IPS-18a (cell line): ENCODE measurements at regions not wholly inside any gene's neighbourhood (a gene's known extent, or its start where the extent isn't known, plus 50 kb on each side); places are given as distances from the start of the nearest gene placed in this dataset.

Experiments used
- H3K27ac ChIP-seq: one replicate; pipeline ENCODE4 v1.5.1; 2013; ENCODE audit warnings: low read length
- H3K27me3 ChIP-seq: one replicate; pipeline ENCODE4 v1.6.1; 2013; ENCODE audit warnings: mild to moderate bottlenecking, low read length; ENCODE audit not compliant: control insufficient read depth, insufficient read depth
- H3K36me3 ChIP-seq: one replicate; pipeline ENCODE4 v1.6.1; 2013; ENCODE audit warnings: low read depth, low read length; ENCODE audit not compliant: control insufficient read depth
- H3K4me1 ChIP-seq: one replicate; pipeline ENCODE4 v1.6.1; 2013; ENCODE audit warnings: low read depth, low read length; ENCODE audit not compliant: control insufficient read depth
- H3K4me3 ChIP-seq: one replicate; pipeline ENCODE4 v1.5.1; 2013; ENCODE audit warnings: low read length
- H3K9ac ChIP-seq: one replicate; pipeline ENCODE4 v1.6.1; 2013; ENCODE audit warnings: mild to moderate bottlenecking, low read length, moderate library complexity
- H3K9me3 ChIP-seq: one replicate; pipeline ENCODE4 v1.6.1; 2013; ENCODE audit warnings: low read depth, low read length; ENCODE audit not compliant: control insufficient read depth

- Histone ChIP-seq H3K4me3 (no peak overlapping the region), H3K9me3 (no peaks in the 10 kb centered on the region), H3K27ac (no peak overlapping the region), H3K27me3 (no peaks in the 10 kb centered on the region), H3K4me1 (no peaks in the 10 kb centered on the region), H3K9ac (no peak overlapping the region), H3K36me3 (no peaks in the 10 kb centered on the region)
Measured at GRCh38 chr12:46508651-46509050, 136.1 kb upstream of the SLC38A2 start.

- no peak overlapping the region for H3K9ac ChIP-seq
- no peaks in the 10 kb centered on the region for H3K27me3 ChIP-seq
- no peaks in the 10 kb centered on the region for H3K9me3 ChIP-seq
- no peaks in the 10 kb centered on the region for H3K4me1 ChIP-seq
- H3K4me3 ChIP-seq: no peak overlapping the region
- no peak overlapping the region for H3K27ac ChIP-seq
- H3K36me3 ChIP-seq: no peaks in the 10 kb centered on the region
Measured at GRCh38 chr12:46507766-46508165, 135.2 kb upstream of the SLC38A2 start.

GRCh38 chr12:46506961-46507360 lies 134.4 kb upstream of the SLC38A2 start:
- H3K27me3 ChIP-seq: no peaks in the 10 kb centered on the region
- H3K4me1 ChIP-seq: no peaks in the 10 kb centered on the region
- H3K4me3 ChIP-seq: no peak overlapping the region
- no peak overlapping the region for H3K27ac ChIP-seq
- H3K9me3 ChIP-seq: no peaks in the 10 kb centered on the region
- H3K9ac ChIP-seq: no peak overlapping the region
- H3K36me3 ChIP-seq: no peaks in the 10 kb centered on the region

GRCh38 chr12:46506198-46506597 lies 133.6 kb upstream of the SLC38A2 start:
- Histone ChIP-seq H3K27ac (no peak overlapping the region), H3K4me1 (no peaks in the 10 kb centered on the region), H3K9me3 (no peaks in the 10 kb centered on the region), H3K9ac (no peak overlapping the region), H3K4me3 (no peak overlapping the region), H3K36me3 (no peaks in the 10 kb centered on the region), H3K27me3 (no peaks in the 10 kb centered on the region)

- H3K36me3 ChIP-seq: no peaks in the 10 kb centered on the region
- H3K4me3 ChIP-seq: no peak overlapping the region
- H3K4me1 ChIP-seq: no peaks in the 10 kb centered on the region
- peaks cover 7% of the 10 kb centered on the region for H3K9me3 ChIP-seq
- H3K27ac ChIP-seq: no peak overlapping the region
- H3K9ac ChIP-seq: no peak overlapping the region
- H3K27me3 ChIP-seq: no peaks in the 10 kb centered on the region
Measured at GRCh38 chr12:46504494-46504893, 131.9 kb upstream of the SLC38A2 start.

GRCh38 chr12:46503637-46504175 lies 131.1 kb upstream of the SLC38A2 start:
- no peak overlapping the region for H3K4me3 ChIP-seq
- H3K9me3 ChIP-seq: peaks cover 7% of the 10 kb centered on the region
- H3K9ac ChIP-seq: no peak overlapping the region
- no peak overlapping the region for H3K27ac ChIP-seq
- no peaks in the 10 kb centered on the region for H3K4me1 ChIP-seq
- no peaks in the 10 kb centered on the region for H3K27me3 ChIP-seq
- H3K36me3 ChIP-seq: no peaks in the 10 kb centered on the region

GRCh38 chr12:46500673-46501072 lies 128.1 kb upstream of the SLC38A2 start:
- no peaks in the 10 kb centered on the region for H3K4me1 ChIP-seq
- H3K4me3 ChIP-seq: no peak overlapping the region
- no peaks in the 10 kb centered on the region for H3K36me3 ChIP-seq
- H3K27me3 ChIP-seq: no peaks in the 10 kb centered on the region
- H3K9ac ChIP-seq: no peak overlapping the region
- H3K27ac ChIP-seq: no peak overlapping the region
- H3K9me3 ChIP-seq: peaks cover 7% of the 10 kb centered on the region

GRCh38 chr12:46499901-46500300 lies 127.3 kb upstream of the SLC38A2 start:
- H3K27ac ChIP-seq: no peak overlapping the region
- peaks cover 7% of the 10 kb centered on the region for H3K9me3 ChIP-seq
- H3K9ac ChIP-seq: no peak overlapping the region
- H3K27me3 ChIP-seq: no peaks in the 10 kb centered on the region
- H3K36me3 ChIP-seq: no peaks in the 10 kb centered on the region
- no peak overlapping the region for H3K4me3 ChIP-seq
- H3K4me1 ChIP-seq: peaks cover under 1% of the 10 kb centered on the region

- no peak overlapping the region for H3K27ac ChIP-seq
- no peak overlapping the region for H3K4me3 ChIP-seq
- H3K36me3 ChIP-seq: no peaks in the 10 kb centered on the region
- H3K9ac ChIP-seq: no peak overlapping the region
- H3K27me3 ChIP-seq: no peaks in the 10 kb centered on the region
- peaks cover 8% of the 10 kb centered on the region for H3K4me1 ChIP-seq
- H3K9me3 ChIP-seq: peaks cover 7% of the 10 kb centered on the region
Measured at GRCh38 chr12:46499226-46499625, 126.7 kb upstream of the SLC38A2 start.

- H3K27me3 ChIP-seq: no peaks in the 10 kb centered on the region
- H3K4me3 ChIP-seq: no peak overlapping the region
- H3K27ac ChIP-seq: no peak overlapping the region
- H3K9ac ChIP-seq: no peak overlapping the region
- no peaks in the 10 kb centered on the region for H3K36me3 ChIP-seq
- peaks cover 12% of the 10 kb centered on the region for H3K4me1 ChIP-seq
- peaks cover 7% of the 10 kb centered on the region for H3K9me3 ChIP-seq
Measured at GRCh38 chr12:46497739-46498138, 125.2 kb upstream of the SLC38A2 start.

GRCh38 chr12:46494424-46494823 lies 121.9 kb upstream of the SLC38A2 start:
- Histone ChIP-seq H3K9me3 (no peaks in the 10 kb centered on the region), H3K9ac (no peak overlapping the region), H3K4me1 (peaks cover 17% of the 10 kb centered on the region), H3K27ac (peak overlapping the region; percentile 77), H3K4me3 (peak overlapping the region; percentile 36), H3K36me3 (no peaks in the 10 kb centered on the region), H3K27me3 (no peaks in the 10 kb centered on the region)

- Histone ChIP-seq H3K9me3 (no peaks in the 10 kb centered on the region), H3K36me3 (no peaks in the 10 kb centered on the region), H3K4me1 (peaks cover 17% of the 10 kb centered on the region), H3K4me3 (peak overlapping the region; percentile 18), H3K27ac (peak overlapping the region; percentile 32), H3K9ac (no peak overlapping the region), H3K27me3 (no peaks in the 10 kb centered on the region)
Measured at GRCh38 chr12:46493834-46494181, 121.2 kb upstream of the SLC38A2 start.
